BLaER1 (cell line): ENCODE measurements at regions not wholly inside any gene's neighbourhood (a gene's known extent, or its start where the extent isn't known, plus 50 kb on each side); places are given as distances from the start of the nearest gene placed in this dataset.
"Not testable (repeated sequence)": the region's sequence is repeated elsewhere in the genome, so short reads cannot be mapped to it uniquely, and the experiment has no call there.

ENCODE experiments used
- H3K27ac ChIP-seq: shearing (Covaris generic); formaldehyde crosslinking; 2 replicates; pipeline ENCODE4 v1.8.1; 2022
- H3K27me3 ChIP-seq: shearing (Covaris generic); formaldehyde crosslinking; 2 replicates; pipeline ENCODE4 v1.8.1; 2022
- H3K36me3 ChIP-seq: shearing (Covaris generic); formaldehyde crosslinking; 2 replicates; pipeline ENCODE4 v1.8.1; 2022
- H3K4me1 ChIP-seq: shearing (Covaris generic); formaldehyde crosslinking; 2 replicates; pipeline ENCODE4 v1.8.1; 2022
- H3K4me2 ChIP-seq: shearing (Covaris generic); formaldehyde crosslinking; 2 replicates; pipeline ENCODE4 v1.8.1; 2022
- H3K4me3 ChIP-seq: shearing (Covaris generic); formaldehyde crosslinking; 2 replicates; pipeline ENCODE4 v1.8.1; 2022
- H3K9ac ChIP-seq: shearing (Covaris generic); formaldehyde crosslinking; 2 replicates; pipeline ENCODE4 v1.8.1; 2022
- H3K9me3 ChIP-seq: shearing (Covaris generic); formaldehyde crosslinking; 2 replicates; pipeline ENCODE4 v1.8.1; 2022
- H4K20me1 ChIP-seq: shearing (Covaris generic); formaldehyde crosslinking; 2 replicates; pipeline ENCODE4 v1.8.1; 2022
- Cebpa-rat ChIP-seq: shearing (Covaris generic); IDR thresholded peaks from 2 replicates; pipeline ENCODE4 v1.8.1; 2022

DNA sequence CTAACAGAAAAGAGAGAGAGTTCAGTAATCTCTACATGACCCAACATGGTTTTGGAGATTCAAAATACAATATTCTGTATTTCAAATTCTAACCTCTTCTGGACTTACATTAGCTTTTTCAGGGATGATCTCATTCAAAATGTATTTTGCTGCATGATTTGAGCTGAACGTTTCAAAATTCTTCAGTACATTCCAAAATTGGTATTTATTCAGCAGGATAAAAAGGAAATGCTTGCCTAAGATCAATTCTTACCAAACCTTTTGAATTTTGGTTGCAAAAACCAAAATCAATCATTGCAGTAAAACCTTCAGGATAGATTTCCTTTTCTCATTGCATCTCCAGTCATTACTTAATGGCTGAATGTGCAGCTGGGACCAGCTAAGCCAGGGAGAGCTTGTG lies 1761.3 kb upstream of the SEL1L start:
- Histone ChIP-seq H4K20me1 (no peaks in the 10 kb centered on the region), H3K9ac (no peak overlapping the region), H3K27ac (no peak overlapping the region), H3K4me1 (no peaks in the 10 kb centered on the region), H3K36me3 (no peaks in the 10 kb centered on the region), H3K4me3 (no peak overlapping the region), H3K9me3 (no peaks in the 10 kb centered on the region), H3K27me3 (no peaks in the 10 kb centered on the region), H3K4me2 (no peak overlapping the region)
- no peak for TF ChIP-seq Cebpa-rat

GRCh38 chr14:83297361-83297760 lies 1763.7 kb upstream of the SEL1L start:
- H3K4me2 ChIP-seq, result no peak overlapping the region
- H3K27ac ChIP-seq, result no peak overlapping the region
- no peaks in the 10 kb centered on the region for H3K9me3 ChIP-seq
- no peak overlapping the region for H3K9ac ChIP-seq
- no peak overlapping the region for H3K4me3 ChIP-seq
- no peaks in the 10 kb centered on the region for H4K20me1 ChIP-seq
- H3K27me3 ChIP-seq, result no peaks in the 10 kb centered on the region
- TF ChIP-seq Cebpa-rat, result no peak
- no peaks in the 10 kb centered on the region for H3K36me3 ChIP-seq
- no peaks in the 10 kb centered on the region for H3K4me1 ChIP-seq

DNA sequence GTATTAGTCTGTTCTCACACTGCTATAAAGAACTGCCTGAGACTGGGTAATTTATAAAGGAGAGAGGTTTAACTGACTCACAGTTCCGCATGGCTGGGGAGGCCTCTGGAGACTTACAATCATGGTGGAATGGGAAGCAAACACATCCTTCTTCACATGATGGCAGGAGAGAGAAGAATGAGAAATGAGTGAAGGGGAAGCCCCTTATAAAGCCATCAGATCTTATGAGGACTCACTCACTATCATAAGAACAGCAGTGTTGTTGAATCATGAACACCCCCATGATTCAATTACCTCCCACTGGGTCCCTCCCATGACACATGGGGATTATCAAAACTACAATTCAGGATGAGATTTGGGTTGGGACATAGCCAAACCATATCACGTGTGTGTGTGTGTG lies 1764.4 kb upstream of the SEL1L start:
- H3K27ac ChIP-seq, H3K9ac ChIP-seq, H3K4me2 ChIP-seq, H3K36me3 ChIP-seq, H3K9me3 ChIP-seq, H4K20me1 ChIP-seq, H3K27me3 ChIP-seq, H3K4me3 ChIP-seq, H3K4me1 ChIP-seq: not testable (repeated sequence)

- no peaks in the 10 kb centered on the region for H3K36me3 ChIP-seq
- H4K20me1 ChIP-seq, result no peaks in the 10 kb centered on the region
- no peak for TF ChIP-seq Cebpa-rat
- H3K4me3 ChIP-seq, result no peak overlapping the region
- H3K27me3 ChIP-seq, result no peaks in the 10 kb centered on the region
- no peaks in the 10 kb centered on the region for H3K9me3 ChIP-seq
- no peaks in the 10 kb centered on the region for H3K4me1 ChIP-seq
- H3K4me2 ChIP-seq, result no peak overlapping the region
- no peak overlapping the region for H3K9ac ChIP-seq
- no peak overlapping the region for H3K27ac ChIP-seq
Observed at GRCh38 chr14:83300476-83301064, 1766.9 kb upstream of the SEL1L start.

- H3K4me2 ChIP-seq, result no peak overlapping the region
- no peaks in the 10 kb centered on the region for H3K4me1 ChIP-seq
- no peaks in the 10 kb centered on the region for H3K27me3 ChIP-seq
- TF ChIP-seq Cebpa-rat, result no peak
- no peak overlapping the region for H3K27ac ChIP-seq
- no peaks in the 10 kb centered on the region for H3K36me3 ChIP-seq
- H3K9ac ChIP-seq, result no peak overlapping the region
- no peaks in the 10 kb centered on the region for H3K9me3 ChIP-seq
- no peak overlapping the region for H3K4me3 ChIP-seq
- no peaks in the 10 kb centered on the region for H4K20me1 ChIP-seq
Observed at GRCh38 chr14:83301791-83302190, 1768.1 kb upstream of the SEL1L start.

- TF ChIP-seq Cebpa-rat, result no peak
- Histone ChIP-seq H3K4me2 (no peak overlapping the region), H3K27ac (no peak overlapping the region), H3K4me3 (no peak overlapping the region), H3K9me3 (no peaks in the 10 kb centered on the region), H3K9ac (no peak overlapping the region), H3K36me3 (no peaks in the 10 kb centered on the region), H4K20me1 (no peaks in the 10 kb centered on the region), H3K4me1 (no peaks in the 10 kb centered on the region), H3K27me3 (no peaks in the 10 kb centered on the region)
Observed at GRCh38 chr14:83309211-83309610, 1775.6 kb upstream of the SEL1L start.

GRCh38 chr14:83309833-83310232 lies 1776.2 kb upstream of the SEL1L start:
- Histone ChIP-seq H3K4me3 (no peak overlapping the region), H3K4me2 (no peak overlapping the region), H3K27me3 (no peaks in the 10 kb centered on the region), H3K36me3 (no peaks in the 10 kb centered on the region), H3K4me1 (no peaks in the 10 kb centered on the region), H3K27ac (no peak overlapping the region), H3K9ac (no peak overlapping the region), H3K9me3 (no peaks in the 10 kb centered on the region), H4K20me1 (no peaks in the 10 kb centered on the region)
- TF ChIP-seq Cebpa-rat, result no peak

DNA sequence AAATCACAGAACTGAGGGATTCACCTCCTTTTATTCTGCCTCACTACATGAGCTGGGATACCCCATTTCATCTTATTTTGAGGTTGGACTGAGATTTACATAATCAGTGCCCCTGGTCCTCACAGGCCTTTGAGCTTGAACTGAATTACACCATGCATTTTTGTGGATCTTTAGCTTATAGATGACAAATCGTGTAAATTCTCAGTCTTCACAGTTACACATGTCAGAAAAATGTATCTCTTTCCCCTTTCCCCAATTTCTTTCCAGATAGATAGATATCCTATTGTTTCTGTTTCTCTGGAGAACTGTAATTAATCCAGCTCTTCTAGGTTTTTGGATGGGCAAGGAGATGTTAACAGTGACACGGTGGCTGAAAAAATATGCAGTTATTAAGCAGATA lies 1778.9 kb upstream of the SEL1L start:
- H3K4me3 ChIP-seq, result no peak overlapping the region
- no peaks in the 10 kb centered on the region for H3K4me1 ChIP-seq
- no peak overlapping the region for H3K9ac ChIP-seq
- no peak overlapping the region for H3K27ac ChIP-seq
- no peaks in the 10 kb centered on the region for H3K27me3 ChIP-seq
- TF ChIP-seq Cebpa-rat, result no peak
- H4K20me1 ChIP-seq, result no peaks in the 10 kb centered on the region
- no peaks in the 10 kb centered on the region for H3K36me3 ChIP-seq
- no peaks in the 10 kb centered on the region for H3K9me3 ChIP-seq
- H3K4me2 ChIP-seq, result no peak overlapping the region

GRCh38 chr14:83314764-83315163 lies 1781.1 kb upstream of the SEL1L start:
- Histone ChIP-seq H3K4me3 (no peak overlapping the region), H3K9me3 (no peaks in the 10 kb centered on the region)

GRCh38 chr14:83316356-83316755 lies 1782.7 kb upstream of the SEL1L start:
- Histone ChIP-seq H3K4me3 (no peak overlapping the region), H3K27ac (no peak overlapping the region), H3K9ac (no peak overlapping the region), H4K20me1 (no peaks in the 10 kb centered on the region), H3K36me3 (no peaks in the 10 kb centered on the region), H3K27me3 (no peaks in the 10 kb centered on the region), H3K9me3 (no peaks in the 10 kb centered on the region), H3K4me1 (no peaks in the 10 kb centered on the region), H3K4me2 (no peak overlapping the region)
- TF ChIP-seq Cebpa-rat, result no peak

More at GRCh38 chr14:83314764-83315163, 1781.1 kb upstream of the SEL1L start:
- H3K27me3 ChIP-seq, result no peaks in the 10 kb centered on the region
- H3K36me3 ChIP-seq, result no peaks in the 10 kb centered on the region
- H3K27ac ChIP-seq, result no peak overlapping the region
- no peaks in the 10 kb centered on the region for H4K20me1 ChIP-seq
- no peak for TF ChIP-seq Cebpa-rat
- no peaks in the 10 kb centered on the region for H3K4me1 ChIP-seq
- no peak overlapping the region for H3K4me2 ChIP-seq
- H3K9ac ChIP-seq, result no peak overlapping the region

- Histone ChIP-seq H3K4me1 (no peaks in the 10 kb centered on the region), H4K20me1 (no peaks in the 10 kb centered on the region), H3K4me2 (no peak overlapping the region), H3K9me3 (no peaks in the 10 kb centered on the region), H3K9ac (no peak overlapping the region), H3K4me3 (no peak overlapping the region), H3K36me3 (no peaks in the 10 kb centered on the region), H3K27ac (no peak overlapping the region), H3K27me3 (no peaks in the 10 kb centered on the region)
- no peak for TF ChIP-seq Cebpa-rat
Observed at GRCh38 chr14:83320837-83321236, 1787.2 kb upstream of the SEL1L start.
